HG02852 (cell line): ENCODE measurements at regions not wholly inside any gene's neighbourhood (a gene's known extent, or its start where the extent isn't known, plus 50 kb on each side); places are given as distances from the start of the nearest gene placed in this dataset.

Experiments
- ATAC-seq: cut with Tn5 transposase; IDR thresholded peaks from one replicate; pipeline ENCODE4 v1.9.1; 2021; ENCODE audit warnings: mild to moderate bottlenecking, moderate library complexity; ENCODE audit not compliant: unreplicated experiment

DNA sequence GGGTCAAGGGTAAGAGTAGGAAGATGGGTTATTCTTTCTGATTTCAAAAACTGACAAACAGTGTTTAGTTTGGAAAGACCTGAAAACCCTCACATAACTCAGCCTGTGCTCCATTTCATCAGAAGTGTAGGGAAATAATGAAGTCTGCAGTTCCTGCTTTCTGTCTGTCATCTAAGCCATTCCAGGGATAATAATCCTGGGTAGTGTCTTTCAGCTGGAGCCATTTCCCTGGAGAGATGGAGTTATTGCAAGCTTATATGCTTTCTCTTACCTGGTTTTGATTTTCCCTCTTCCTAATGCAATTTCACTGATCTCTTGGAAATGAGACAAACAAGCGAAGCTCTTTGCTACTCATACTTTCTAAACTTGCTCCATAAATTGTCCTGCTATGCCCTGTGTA is 824.8 kb upstream of the LCORL start:
- no peak for ATAC-seq

- ATAC-seq, result no peak
Measured at GRCh38 chr4:18844726-18845125, 823.2 kb upstream of the LCORL start.

DNA sequence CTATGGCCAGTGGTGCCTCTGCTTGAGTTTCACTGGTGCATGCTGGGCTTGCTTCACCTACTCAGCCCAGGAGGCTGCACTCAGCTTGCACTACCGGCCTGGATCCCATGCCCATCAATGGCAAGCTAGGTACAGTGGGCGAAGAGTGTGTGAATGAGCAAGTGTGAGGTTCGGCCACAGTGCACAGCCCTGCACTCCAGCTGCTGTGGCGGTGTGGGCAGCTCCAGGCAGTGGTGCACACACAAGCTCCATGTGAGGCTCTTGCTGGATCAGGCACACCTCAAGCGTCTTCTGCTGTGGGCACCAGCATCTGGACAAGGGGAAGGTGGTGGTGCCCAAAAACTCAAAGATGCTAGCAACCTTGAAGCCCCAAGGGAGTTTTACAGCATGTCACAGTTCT is 820.9 kb upstream of the LCORL start:
- no peak for ATAC-seq

- no peak for ATAC-seq
Measured at GRCh38 chr4:18840481-18840880, 818.9 kb upstream of the LCORL start.

DNA sequence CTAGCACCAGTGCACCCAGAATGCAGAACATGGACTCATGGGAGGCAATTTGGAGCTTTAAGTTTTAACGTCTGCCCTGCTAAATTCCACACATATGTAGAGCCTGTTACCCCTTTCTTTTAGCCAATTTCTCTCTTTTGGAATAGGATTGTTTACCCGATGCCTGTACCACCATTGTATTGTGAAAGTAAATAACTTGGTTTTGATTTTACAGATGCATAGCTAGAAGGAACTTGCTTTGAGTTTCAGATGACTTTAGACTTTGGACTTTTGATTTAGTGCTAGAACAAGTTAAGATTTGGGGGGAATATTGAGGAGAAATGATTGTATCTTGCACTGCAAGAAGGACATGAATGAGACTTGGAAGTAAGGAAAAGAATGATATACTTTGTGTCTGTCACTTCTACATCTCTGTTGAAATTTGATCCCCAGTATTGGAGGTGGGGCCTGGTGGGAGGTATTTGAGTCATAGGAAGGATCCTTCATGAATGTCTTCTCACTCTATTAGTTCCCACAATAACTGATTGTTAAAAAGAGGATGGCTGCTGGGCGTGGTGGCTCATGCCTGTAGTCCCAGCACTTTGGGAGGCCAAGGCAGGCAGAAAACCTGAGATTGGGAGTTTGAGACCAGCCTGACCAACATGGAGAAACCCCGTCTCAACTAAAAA is 794.8 kb upstream of the LCORL start:
- no peak for ATAC-seq

GRCh38 chr4:18815779-18816173 is 794.2 kb upstream of the LCORL start:
- no peak for ATAC-seq

DNA sequence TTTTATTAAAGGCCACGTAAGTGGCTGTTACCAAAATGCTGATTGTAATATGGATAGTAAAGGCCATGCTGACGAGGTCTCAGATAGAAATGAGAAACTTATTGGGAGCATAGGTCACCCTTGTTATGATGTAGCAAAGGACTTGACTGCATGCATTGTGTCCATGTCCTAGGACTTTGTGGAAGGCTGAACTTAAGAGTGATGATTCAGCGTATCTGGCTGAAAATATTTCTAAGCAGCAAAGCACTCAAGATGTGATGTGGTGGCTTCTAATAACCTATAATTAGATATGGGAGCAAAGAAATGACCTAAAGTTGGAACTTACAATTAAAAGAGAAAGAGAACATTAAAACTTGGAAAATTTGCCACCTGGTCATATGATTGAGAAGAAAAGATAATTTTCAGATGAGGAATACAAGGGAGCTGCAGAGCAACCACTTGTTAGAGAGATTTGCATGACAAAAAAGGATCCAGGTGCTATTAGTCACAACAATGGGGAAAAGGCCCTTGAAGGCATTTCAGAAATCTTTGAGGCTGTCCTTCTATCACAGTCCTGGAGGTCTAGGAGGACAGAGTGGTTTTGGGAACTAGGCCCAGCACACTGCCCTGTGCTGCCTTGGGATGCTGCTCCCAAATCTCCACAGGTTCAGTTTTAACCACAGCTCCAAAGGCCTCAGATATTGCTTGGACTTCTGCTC is 793.7 kb upstream of the LCORL start:
- no peak for ATAC-seq

GRCh38 chr4:18813771-18814170 is 792.2 kb upstream of the LCORL start:
- ATAC-seq, result no peak

DNA sequence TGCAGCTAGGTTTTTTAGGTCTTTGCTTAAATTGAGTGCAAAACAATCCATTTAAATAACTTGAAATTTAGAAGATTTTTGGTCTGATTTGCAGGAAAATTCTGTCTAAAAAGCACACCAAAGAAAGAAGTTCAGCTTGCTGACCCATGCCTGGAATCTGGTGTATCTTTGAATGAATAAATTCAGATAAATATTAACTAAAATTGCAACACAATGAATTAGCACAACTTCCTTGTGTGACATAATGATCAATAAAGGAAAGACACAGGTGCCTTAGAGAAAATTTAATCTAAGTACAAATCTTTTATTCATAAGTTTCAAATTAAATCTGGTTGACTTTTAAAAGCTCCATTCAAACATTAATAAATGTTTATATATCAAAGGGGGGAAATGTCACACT is 791.5 kb upstream of the LCORL start:
- no peak for ATAC-seq

DNA sequence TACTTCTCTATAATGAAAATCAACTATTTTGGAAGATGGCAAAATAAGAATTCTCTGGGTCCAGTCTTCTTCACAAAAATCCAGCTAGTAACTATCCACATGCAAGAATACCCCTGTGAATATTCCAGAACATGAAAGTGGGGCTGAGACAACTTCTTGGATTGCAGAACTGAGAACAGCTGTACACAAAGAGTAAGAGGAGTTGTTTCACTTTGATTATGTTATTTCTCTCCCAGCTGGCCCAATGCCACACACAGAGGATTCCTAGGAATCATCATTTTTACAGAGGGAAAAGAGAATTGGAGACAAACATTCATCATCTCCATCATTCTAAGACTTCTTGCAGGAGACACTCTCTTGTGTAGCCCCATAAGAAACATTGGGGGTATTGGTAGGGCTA is 782.2 kb upstream of the LCORL start:
- no peak for ATAC-seq

DNA sequence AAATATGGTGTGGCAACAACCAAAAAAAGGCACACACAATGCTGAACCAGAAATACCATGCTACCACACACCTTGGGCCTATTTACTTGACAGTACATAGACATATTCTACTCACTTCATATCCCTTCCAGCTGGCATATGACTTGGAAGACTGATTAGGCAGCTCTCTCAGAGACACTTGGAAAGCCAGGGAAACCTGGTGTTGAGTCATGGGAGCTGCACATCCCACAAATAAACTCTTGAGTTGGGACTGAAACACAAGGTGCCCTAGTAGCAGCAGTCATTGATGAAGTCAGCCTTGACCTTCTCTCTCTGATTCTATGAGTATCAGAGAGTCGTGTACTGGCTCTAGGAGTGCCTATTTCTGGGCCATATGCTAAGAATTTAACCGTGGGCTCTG is 776.6 kb upstream of the LCORL start:
- ATAC-seq, result no peak

DNA sequence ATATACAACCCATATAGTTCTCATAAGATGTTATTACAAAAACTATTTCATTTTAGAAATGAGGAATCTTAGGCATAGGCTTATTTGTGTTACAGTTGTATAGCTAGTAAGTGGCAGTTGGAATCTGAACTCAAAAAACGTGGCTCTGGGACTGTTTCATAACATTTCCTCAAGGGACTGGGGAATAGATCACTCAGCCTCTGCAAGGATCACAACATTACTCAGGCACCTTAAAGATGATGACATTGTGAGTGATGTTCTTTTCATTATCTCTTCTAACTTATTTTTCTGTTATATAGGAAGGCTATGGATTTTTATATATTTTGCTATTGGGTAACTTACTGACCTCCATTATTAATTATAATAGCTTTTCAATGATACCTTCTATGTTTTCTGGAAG is 774.2 kb upstream of the LCORL start:
- no peak for ATAC-seq

DNA sequence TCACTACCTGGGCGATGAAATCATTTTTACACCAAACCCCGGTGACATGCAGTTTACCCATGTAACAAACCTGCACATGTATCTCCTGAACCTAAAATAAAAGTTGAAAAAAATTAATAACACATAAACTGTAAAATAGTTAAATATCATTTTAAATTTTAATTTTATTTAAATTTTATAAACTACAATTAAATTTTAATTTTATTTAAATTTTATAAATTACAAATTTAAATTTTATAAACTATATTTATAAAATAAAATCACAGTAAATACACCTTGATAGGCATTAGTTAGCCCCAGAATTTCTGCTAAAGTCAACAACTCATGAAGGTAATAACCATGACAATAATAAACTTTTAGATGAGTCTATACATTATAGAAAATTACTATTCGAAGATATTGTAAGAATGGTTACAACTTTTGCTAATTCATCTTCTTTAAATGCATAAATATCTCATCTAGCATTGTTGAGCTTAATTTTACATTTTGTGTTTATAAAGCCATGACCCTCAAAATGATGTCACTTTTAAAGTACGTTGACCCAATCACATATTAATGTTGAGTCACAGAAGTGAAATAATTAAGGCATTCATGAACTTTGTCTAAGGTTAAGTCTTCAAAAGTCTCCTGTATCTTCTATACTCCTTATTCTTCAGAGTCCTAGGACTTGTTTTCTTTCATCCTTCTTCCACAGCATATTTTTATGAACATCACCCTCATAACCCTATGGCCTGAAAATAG is 755.8 kb upstream of the LCORL start:
- no peak for ATAC-seq

GRCh38 chr4:18767921-18768320 is 746.4 kb upstream of the LCORL start:
- ATAC-seq, result no peak

- ATAC-seq, result no peak
Measured at GRCh38 chr4:18756671-18757070, 735.1 kb upstream of the LCORL start.

- no peak for ATAC-seq
Measured at GRCh38 chr4:18754180-18754579, 732.6 kb upstream of the LCORL start.

- ATAC-seq, result no peak
Measured at GRCh38 chr4:18751083-18751482, 729.5 kb upstream of the LCORL start.

DNA sequence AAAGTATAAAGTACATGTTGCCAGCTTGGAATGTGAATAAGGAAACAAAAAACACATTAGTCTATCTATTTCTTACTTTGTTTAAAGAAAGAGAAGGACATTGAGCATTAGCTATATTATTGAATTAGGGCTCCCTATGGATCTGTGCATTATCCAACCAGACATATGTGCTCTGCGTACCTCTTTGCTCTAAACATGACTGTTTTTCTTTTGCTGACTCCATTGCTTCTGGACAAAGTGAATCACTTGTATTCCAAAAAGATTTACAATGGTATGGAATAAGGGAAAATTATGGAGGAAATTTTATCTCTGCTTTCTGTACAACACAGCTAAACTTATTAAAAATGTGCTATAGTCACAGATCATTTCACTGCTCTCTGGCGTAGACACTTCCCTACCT is 727.8 kb upstream of the LCORL start:
- ATAC-seq, result no peak

DNA sequence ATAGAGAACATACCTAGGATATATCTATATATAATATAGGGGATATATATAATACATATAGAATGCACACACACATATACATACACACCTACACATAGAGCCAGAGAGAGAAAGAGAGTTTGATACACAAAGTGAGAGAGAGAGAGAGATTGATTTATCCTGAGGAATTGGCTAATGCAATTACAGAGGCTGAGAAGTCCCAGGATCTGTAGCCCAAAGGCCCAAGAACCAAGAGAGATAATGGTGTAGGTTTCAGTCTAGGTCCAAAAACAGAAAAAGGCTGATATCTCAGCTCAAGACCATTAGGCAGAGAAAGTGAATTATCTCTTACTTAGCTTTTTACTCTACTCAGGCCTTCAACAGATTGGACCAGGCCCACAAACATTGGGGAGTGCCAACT is 715.0 kb upstream of the LCORL start:
- ATAC-seq, result no peak

DNA sequence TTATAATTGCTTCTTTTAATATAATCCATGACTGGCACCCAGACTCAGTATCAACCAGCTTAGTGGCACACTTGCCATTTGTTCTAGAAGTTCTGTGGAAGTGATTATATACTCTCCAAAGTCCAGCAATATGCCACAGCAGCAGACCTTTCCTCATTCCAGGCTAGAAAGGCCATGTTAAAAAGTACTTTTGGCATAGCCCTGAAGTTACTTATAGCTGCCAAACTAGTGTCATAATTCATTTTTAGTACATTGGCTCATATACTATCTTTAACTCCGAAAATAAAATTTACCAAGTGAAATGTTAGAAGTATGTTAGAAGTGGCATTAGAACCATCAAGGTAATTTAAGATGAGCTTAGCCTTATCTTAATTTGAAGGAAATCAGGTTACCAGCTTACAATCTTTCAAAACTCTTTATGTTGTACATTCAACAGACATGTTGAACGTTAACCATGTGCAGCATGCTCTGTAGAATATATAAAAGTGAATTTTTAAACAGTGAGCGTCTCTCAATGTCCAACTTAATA is 714.2 kb upstream of the LCORL start:
- no peak for ATAC-seq

DNA sequence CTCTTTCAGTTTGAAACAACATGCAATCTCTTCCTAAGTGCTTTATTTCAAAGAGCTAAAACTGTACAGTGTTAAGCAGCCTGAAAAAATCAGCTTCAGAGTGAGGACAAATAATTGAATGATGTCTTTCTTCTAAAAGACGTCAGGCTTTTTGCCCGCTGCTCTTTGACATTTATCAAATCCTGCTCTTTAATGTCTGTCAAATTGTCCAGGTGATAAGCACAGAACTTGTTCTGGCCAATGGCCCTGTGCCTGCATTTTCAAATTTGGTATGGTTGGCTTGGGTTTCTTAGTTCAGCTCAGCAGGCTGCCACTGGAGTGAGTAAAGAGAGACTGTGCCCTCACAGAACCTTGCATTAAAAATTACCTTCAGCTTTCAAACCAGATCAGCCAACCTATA is 712.9 kb upstream of the LCORL start:
- ATAC-seq, result no peak

DNA sequence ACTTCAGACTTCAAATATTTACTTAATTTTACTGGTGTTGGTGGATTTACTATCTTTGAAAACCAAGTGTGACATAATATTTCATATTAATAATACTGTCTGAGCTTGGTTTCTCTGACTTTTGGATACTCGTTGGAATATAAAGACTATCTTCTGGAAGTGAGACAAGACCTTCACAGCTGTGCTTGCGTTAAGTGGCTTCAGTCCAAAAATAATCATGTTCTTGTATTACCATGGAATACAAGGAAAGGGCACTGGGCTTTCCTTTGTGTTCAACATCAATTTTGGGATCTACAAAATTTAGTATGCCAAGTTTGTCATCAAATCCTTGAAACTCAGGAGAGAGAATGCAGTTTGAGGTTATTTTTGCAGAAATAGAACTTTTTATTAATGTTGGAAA is 712.4 kb upstream of the LCORL start:
- no peak for ATAC-seq
